HEK293 (cell line): ENCODE measurements at regions not wholly inside any gene's neighbourhood (a gene's known extent, or its start where the extent isn't known, plus 50 kb on each side); places are given as distances from the start of the nearest gene placed in this dataset.

Source experiments
- CTCF ChIA-PET: fragments of 350-600 bp; formaldehyde crosslinking; extraction: SDS; loops from one replicate; lab custom pipeline; 2021; ENCODE audit warnings: antibody characterized with exemption; lab: Yijun Ruan, JAX
- POLR2A ChIA-PET: fragments of 300-600 bp; formaldehyde crosslinking; extraction: SDS; loops from one replicate; lab custom pipeline; 2020; ENCODE audit warnings: antibody characterized with exemption, inconsistent platforms; lab: Yijun Ruan, JAX
- H3K27ac ChIP-seq: fragments of 200-500 bp; sonication (Bioruptor generic); 2 replicates; pipeline ENCODE4 v1.5.1; 2014; ENCODE audit warnings: low read depth, low read length, control low read depth, inconsistent platforms; ENCODE audit errors: extremely low read depth
- H3K36me3 ChIP-seq, 2 experiments: fragments of 200-500 bp in 1 of 2; sonication (Bioruptor generic) in 1 of 2; 1 replicate in 1 of 2; 2 replicates in 1 of 2; pipeline ENCODE4 v1.5.1; 2014 to 2017; ENCODE audit warnings: inconsistent platforms in 2 of 2, low read length in 2 of 2; ENCODE audit not compliant: control insufficient read depth in 2 of 2, insufficient read depth in 1 of 2
- H3K4me1 ChIP-seq: fragments of 200-500 bp; sonication (Bioruptor generic); 2 replicates; pipeline ENCODE4 v1.5.1; 2014; ENCODE audit warnings: mild to moderate bottlenecking, low read length, inconsistent platforms; ENCODE audit not compliant: control insufficient read depth, insufficient read depth
- H3K4me3 ChIP-seq: 2 replicates; pipeline ENCODE4 v1.5.1; 2011; ENCODE audit warnings: low read depth, mild to moderate bottlenecking, control low read depth, low read length, moderate library complexity
- H3K9me3 ChIP-seq: fragments of 200-500 bp; sonication (Bioruptor generic); 2 replicates; pipeline ENCODE4 v1.5.1; 2014; ENCODE audit warnings: low read depth, low read length, inconsistent platforms; ENCODE audit not compliant: control insufficient read depth, insufficient read depth
- GLI4 ChIP-seq: fragments of 450-650 bp; formaldehyde crosslinking; IDR thresholded peaks from 2 replicates; pipeline ENCODE4 v1.5.1; 2016; ENCODE audit warnings: missing biosample characterization, missing genetic modification characterization
- KLF9 ChIP-seq: fragments of 450-650 bp; formaldehyde crosslinking; IDR thresholded peaks from 2 replicates; pipeline ENCODE4 v1.5.1; 2016; ENCODE audit warnings: missing biosample characterization, missing genetic modification characterization, low read depth
- MEIS1 ChIP-seq: sonication (generic); formaldehyde crosslinking; IDR thresholded peaks from 2 replicates; pipeline ENCODE4 v1.8.1; 2022; ENCODE audit warnings: missing genetic modification reagents, mild to moderate bottlenecking, borderline replicate concordance
- ZFP69B ChIP-seq: fragments of 450-650 bp; formaldehyde crosslinking; IDR thresholded peaks from 2 replicates; pipeline ENCODE4 v1.5.1; 2016; ENCODE audit warnings: missing biosample characterization, missing genetic modification characterization
- ZNF132 ChIP-seq: fragments of 450-650 bp; formaldehyde crosslinking; IDR thresholded peaks from 2 replicates; pipeline ENCODE4 v1.5.1; 2017; ENCODE audit warnings: missing biosample characterization, missing genetic modification characterization, borderline replicate concordance
- ZNF140 ChIP-seq: fragments of 450-650 bp; formaldehyde crosslinking; IDR thresholded peaks from 2 replicates; pipeline ENCODE4 v1.5.1; 2016; ENCODE audit warnings: missing biosample characterization, missing genetic modification characterization
- ZNF16 ChIP-seq: fragments of 450-650 bp; formaldehyde crosslinking; IDR thresholded peaks from 2 replicates; pipeline ENCODE4 v1.5.1; 2016; ENCODE audit warnings: low read depth, missing biosample characterization, missing genetic modification characterization
- ZNF280D ChIP-seq: fragments of 450-650 bp; formaldehyde crosslinking; IDR thresholded peaks from 2 replicates; pipeline ENCODE4 v1.5.1; 2016; ENCODE audit warnings: missing biosample characterization, missing genetic modification characterization
- ZNF398 ChIP-seq: fragments of 450-650 bp; formaldehyde crosslinking; IDR thresholded peaks from 2 replicates; pipeline ENCODE4 v1.5.1; 2017; ENCODE audit warnings: missing biosample characterization, missing genetic modification characterization
- ZNF529 ChIP-seq: fragments of 450-650 bp; formaldehyde crosslinking; IDR thresholded peaks from 2 replicates; pipeline ENCODE4 v1.5.1; 2017; ENCODE audit warnings: missing genetic modification characterization, missing biosample characterization; ENCODE audit not compliant: insufficient replicate concordance
- ZNF560 ChIP-seq: fragments of 450-650 bp; formaldehyde crosslinking; IDR thresholded peaks from 2 replicates; pipeline ENCODE4 v1.5.1; 2017; ENCODE audit warnings: missing biosample characterization, missing genetic modification characterization, borderline replicate concordance
- ZNF561 ChIP-seq: fragments of 450-650 bp; IDR thresholded peaks from 2 replicates; pipeline ENCODE4 v1.5.1; 2018; ENCODE audit warnings: missing biosample characterization, missing genetic modification characterization, borderline replicate concordance
- ZNF76 ChIP-seq: fragments of 450-650 bp; formaldehyde crosslinking; IDR thresholded peaks from 2 replicates; pipeline ENCODE4; 2016; ENCODE audit warnings: low read depth, missing biosample characterization, missing genetic modification characterization, borderline replicate concordance
- ZNF776 ChIP-seq: fragments of 450-650 bp; formaldehyde crosslinking; IDR thresholded peaks from 2 replicates; pipeline ENCODE4 v1.5.0; 2017; ENCODE audit warnings: missing biosample characterization, missing genetic modification characterization, borderline replicate concordance
- ZXDB ChIP-seq: fragments of 450-650 bp; formaldehyde crosslinking; IDR thresholded peaks from 2 replicates; pipeline ENCODE4 v1.5.1; 2016; ENCODE audit warnings: missing biosample characterization, missing genetic modification characterization
- TF ChIP-seq, protein P1 (sequence below): fragments of 450-650 bp; formaldehyde crosslinking; IDR thresholded peaks from 2 replicates; pipeline ENCODE4 v1.5.1; 2017; ENCODE audit warnings: missing biosample characterization, missing genetic modification characterization
- TF ChIP-seq, protein P2 (sequence below): fragments of 450-650 bp; formaldehyde crosslinking; IDR thresholded peaks from 2 replicates; pipeline ENCODE4 v1.5.1; 2016; ENCODE audit warnings: missing biosample characterization, missing genetic modification characterization
- TF ChIP-seq, protein P3 (sequence below): fragments of 450-650 bp; formaldehyde crosslinking; IDR thresholded peaks from 2 replicates; pipeline ENCODE4 v1.5.1; 2016; ENCODE audit warnings: missing biosample characterization, missing genetic modification characterization, borderline replicate concordance

DNA sequence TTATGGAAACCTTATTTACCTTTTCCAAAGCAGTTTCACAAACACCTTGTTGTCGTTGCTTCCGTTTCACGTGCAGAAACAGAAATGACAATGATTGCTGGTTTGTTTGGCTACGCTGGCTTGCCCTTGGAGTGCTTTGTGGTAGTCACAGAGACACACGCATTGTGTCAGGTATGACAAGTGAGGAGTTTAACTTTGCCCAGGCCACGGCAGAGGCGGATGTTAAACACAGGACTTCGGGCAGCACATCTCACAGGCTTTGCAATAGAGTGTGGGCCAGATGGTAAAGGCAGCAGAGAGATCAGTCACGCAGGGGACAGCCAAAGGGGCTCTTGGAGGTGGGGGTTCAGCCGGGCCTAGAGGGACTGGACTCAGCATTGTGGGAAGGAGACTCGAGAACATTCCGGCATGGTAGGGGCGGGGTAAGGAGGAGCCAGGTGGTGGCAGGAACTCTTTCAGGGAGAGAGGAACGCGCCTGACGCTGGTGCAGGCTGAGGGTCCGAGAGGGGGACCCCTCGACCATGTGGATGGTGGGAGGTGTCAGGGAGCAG lies 59.8 kb upstream of the KCNA1 start:
- H3K36me3 ChIP-seq, result no peaks in the 10 kb centered on the region
- TF ChIP-seq GLI4 (tag by site-specific recombination), result no peak
- TF ChIP-seq, protein P1, sequence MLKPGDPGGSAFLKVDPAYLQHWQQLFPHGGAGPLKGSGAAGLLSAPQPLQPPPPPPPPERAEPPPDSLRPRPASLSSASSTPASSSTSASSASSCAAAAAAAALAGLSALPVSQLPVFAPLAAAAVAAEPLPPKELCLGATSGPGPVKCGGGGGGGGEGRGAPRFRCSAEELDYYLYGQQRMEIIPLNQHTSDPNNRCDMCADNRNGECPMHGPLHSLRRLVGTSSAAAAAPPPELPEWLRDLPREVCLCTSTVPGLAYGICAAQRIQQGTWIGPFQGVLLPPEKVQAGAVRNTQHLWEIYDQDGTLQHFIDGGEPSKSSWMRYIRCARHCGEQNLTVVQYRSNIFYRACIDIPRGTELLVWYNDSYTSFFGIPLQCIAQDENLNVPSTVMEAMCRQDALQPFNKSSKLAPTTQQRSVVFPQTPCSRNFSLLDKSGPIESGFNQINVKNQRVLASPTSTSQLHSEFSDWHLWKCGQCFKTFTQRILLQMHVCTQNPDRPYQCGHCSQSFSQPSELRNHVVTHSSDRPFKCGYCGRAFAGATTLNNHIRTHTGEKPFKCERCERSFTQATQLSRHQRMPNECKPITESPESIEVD (tag by site-specific recombination), result no peak
- no peak for TF ChIP-seq ZNF398
- no peak for TF ChIP-seq ZNF140 (tag by site-specific recombination)
- TF ChIP-seq ZNF529 (tag by site-specific recombination), result no peak
- no peak for TF ChIP-seq KLF9
- no peak for TF ChIP-seq ZNF76 (tag by site-specific recombination)
- no peak for TF ChIP-seq ZNF132
- TF ChIP-seq ZNF16 (tag by site-specific recombination), result no peak
- TF ChIP-seq ZNF776 (tag by site-specific recombination), result no peak
- no peak for TF ChIP-seq ZNF560 (tag by site-specific recombination)
- TF ChIP-seq ZXDB (tag by site-specific recombination), result no peak
- TF ChIP-seq, protein P2, sequence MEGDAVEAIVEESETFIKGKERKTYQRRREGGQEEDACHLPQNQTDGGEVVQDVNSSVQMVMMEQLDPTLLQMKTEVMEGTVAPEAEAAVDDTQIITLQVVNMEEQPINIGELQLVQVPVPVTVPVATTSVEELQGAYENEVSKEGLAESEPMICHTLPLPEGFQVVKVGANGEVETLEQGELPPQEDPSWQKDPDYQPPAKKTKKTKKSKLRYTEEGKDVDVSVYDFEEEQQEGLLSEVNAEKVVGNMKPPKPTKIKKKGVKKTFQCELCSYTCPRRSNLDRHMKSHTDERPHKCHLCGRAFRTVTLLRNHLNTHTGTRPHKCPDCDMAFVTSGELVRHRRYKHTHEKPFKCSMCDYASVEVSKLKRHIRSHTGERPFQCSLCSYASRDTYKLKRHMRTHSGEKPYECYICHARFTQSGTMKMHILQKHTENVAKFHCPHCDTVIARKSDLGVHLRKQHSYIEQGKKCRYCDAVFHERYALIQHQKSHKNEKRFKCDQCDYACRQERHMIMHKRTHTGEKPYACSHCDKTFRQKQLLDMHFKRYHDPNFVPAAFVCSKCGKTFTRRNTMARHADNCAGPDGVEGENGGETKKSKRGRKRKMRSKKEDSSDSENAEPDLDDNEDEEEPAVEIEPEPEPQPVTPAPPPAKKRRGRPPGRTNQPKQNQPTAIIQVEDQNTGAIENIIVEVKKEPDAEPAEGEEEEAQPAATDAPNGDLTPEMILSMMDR (tag by site-specific recombination), result no peak
- TF ChIP-seq ZNF280D (tag by site-specific recombination), result no peak
- TF ChIP-seq MEIS1 (CRISPR knock-in tag), result no peak
- TF ChIP-seq ZNF561, result no peak
- TF ChIP-seq, protein P3, sequence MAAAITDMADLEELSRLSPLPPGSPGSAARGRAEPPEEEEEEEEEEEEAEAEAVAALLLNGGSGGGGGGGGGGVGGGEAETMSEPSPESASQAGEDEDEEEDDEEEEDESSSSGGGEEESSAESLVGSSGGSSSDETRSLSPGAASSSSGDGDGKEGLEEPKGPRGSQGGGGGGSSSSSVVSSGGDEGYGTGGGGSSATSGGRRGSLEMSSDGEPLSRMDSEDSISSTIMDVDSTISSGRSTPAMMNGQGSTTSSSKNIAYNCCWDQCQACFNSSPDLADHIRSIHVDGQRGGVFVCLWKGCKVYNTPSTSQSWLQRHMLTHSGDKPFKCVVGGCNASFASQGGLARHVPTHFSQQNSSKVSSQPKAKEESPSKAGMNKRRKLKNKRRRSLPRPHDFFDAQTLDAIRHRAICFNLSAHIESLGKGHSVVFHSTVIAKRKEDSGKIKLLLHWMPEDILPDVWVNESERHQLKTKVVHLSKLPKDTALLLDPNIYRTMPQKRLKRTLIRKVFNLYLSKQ, result no peak
- no peak for TF ChIP-seq ZFP69B (tag by site-specific recombination)
- H3K27ac ChIP-seq, result no peak overlapping the region
- no peaks in the 10 kb centered on the region for H3K4me1 ChIP-seq
- H3K9me3 ChIP-seq, result no peaks in the 10 kb centered on the region
- no peak overlapping the region for H3K4me3 ChIP-seq
- POLR2A ChIA-PET, result no interaction called here
- CTCF ChIA-PET, result interaction anchor here (0.5 to 3.6 kb wide), 12 partner anchors 8 to 1415 kb away, joined by 3 to 29 read pairs (median 4); no protein-coding TSS in a partner anchor
